ENCODE measurements at regions not wholly inside any gene's neighbourhood (a gene's known extent, or its start where the extent isn't known, plus 50 kb on each side); places are given as distances from the start of the nearest gene placed in this dataset.

- H3K4me3 ChIP-seq (replicated peaks in 1 of 2; ENCODE audit: low read depth in 2 of 2, low read length in 2 of 2): no peak overlapping the region
- TF ChIP-seq CTCF (IDR thresholded peaks at IDR 0.05; ENCODE audit: low read depth, low read length): no peak
- DNase-seq (ENCODE audit: low read depth in 2 of 2): peak; percentile 81 to 84
Observed at GRCh38 chr6:4369616-4370015, 234.2 kb upstream of the ECI2 start.

GRCh38 chr6:4368649-4369048, 233.3 kb upstream of the ECI2 start:
- no peak for DNase-seq (ENCODE audit: low read depth in 2 of 2)
- TF ChIP-seq CTCF (IDR thresholded peaks at IDR 0.05; ENCODE audit: low read depth, low read length): no peak
- no peak overlapping the region for H3K4me3 ChIP-seq (replicated peaks in 1 of 2; ENCODE audit: low read depth in 2 of 2, low read length in 2 of 2)

GRCh38 chr6:4367643-4368042, 232.3 kb upstream of the ECI2 start:
- no peak for DNase-seq (ENCODE audit: low read depth in 2 of 2)
- no peak for TF ChIP-seq CTCF (IDR thresholded peaks at IDR 0.05; ENCODE audit: low read depth, low read length)
- H3K4me3 ChIP-seq (replicated peaks in 1 of 2; ENCODE audit: low read depth in 2 of 2, low read length in 2 of 2): no peak overlapping the region

GRCh38 chr6:4366635-4367395, 231.4 kb upstream of the ECI2 start:
- DNase-seq (ENCODE audit: low read depth in 2 of 2): no peak
- TF ChIP-seq CTCF (IDR thresholded peaks at IDR 0.05; ENCODE audit: low read depth, low read length): no peak
- H3K4me3 ChIP-seq (replicated peaks in 1 of 2; ENCODE audit: low read depth in 2 of 2, low read length in 2 of 2): no peak overlapping the region

- no peak for TF ChIP-seq CTCF (IDR thresholded peaks at IDR 0.05; ENCODE audit: low read depth, low read length)
- DNase-seq (ENCODE audit: low read depth in 2 of 2): no peak
- H3K4me3 ChIP-seq (replicated peaks in 1 of 2; ENCODE audit: low read depth in 2 of 2, low read length in 2 of 2): no peak overlapping the region
Observed at GRCh38 chr6:4365686-4366085, 230.3 kb upstream of the ECI2 start.

- TF ChIP-seq CTCF (IDR thresholded peaks at IDR 0.05; ENCODE audit: low read depth, low read length): no peak
- H3K4me3 ChIP-seq (replicated peaks in 1 of 2; ENCODE audit: low read depth in 2 of 2, low read length in 2 of 2): no peak overlapping the region
- no peak for DNase-seq (ENCODE audit: low read depth in 2 of 2)
Observed at GRCh38 chr6:4364711-4365110, 229.3 kb upstream of the ECI2 start.

- no peak for TF ChIP-seq CTCF (IDR thresholded peaks at IDR 0.05; ENCODE audit: low read depth, low read length)
- H3K4me3 ChIP-seq (replicated peaks in 1 of 2; ENCODE audit: low read depth in 2 of 2, low read length in 2 of 2): no peak overlapping the region
- DNase-seq (ENCODE audit: low read depth in 2 of 2): no peak
Observed at GRCh38 chr6:4364172-4364571, 228.8 kb upstream of the ECI2 start.
